Fibroblast of upper back skin (primary cell): ENCODE measurements at regions not wholly inside any gene's neighbourhood (a gene's known extent, or its start where the extent isn't known, plus 50 kb on each side); places are given as distances from the start of the nearest gene placed in this dataset.
A peak's percentile ranks its signal among the peaks of the same experiment; 100 is the strongest.

ENCODE experiments used
- DNase-seq: peaks from one replicate; pipeline ENCODE4 v3.0.0-alpha.2; 2013

DNA sequence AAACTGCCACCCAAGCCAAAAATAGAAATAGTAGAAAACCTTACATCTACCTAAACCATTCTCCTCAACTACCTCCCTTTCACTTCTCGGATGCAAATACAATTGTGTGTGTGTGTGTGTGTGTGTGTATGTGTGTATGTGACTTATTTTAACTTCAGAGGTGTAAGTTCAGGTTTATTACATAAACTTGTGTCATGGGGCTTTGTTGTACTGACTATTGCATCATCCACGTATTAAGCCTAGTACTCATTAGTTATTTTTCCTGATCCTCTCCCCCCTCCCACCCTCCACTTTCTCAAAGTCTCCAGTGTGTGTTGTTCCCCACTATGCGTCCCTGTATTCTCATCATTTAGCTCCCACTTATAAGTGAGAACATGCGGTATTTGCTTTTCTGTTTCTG, 592.5 kb upstream of the ATP2B1 start:
- DNase-seq, result no peak

DNA sequence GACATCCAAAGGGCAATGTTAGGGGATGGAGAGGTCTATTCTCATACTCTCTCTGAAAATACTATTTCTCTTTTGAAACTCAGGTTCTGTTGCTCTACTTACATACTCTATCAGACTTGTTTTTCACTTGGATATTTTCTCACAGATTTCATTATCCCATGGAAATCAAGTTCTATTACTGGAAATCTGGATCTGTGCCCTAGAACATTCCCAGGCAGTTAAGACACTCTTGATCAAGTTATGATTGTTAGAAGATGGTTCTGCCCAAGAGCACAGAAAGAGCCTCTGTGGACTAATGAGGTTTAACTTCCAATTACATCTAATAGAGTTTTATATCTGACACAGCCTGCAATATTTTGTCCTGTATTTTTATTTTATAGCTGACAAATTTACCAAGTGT, 591.0 kb upstream of the ATP2B1 start:
- no peak for DNase-seq

DNA sequence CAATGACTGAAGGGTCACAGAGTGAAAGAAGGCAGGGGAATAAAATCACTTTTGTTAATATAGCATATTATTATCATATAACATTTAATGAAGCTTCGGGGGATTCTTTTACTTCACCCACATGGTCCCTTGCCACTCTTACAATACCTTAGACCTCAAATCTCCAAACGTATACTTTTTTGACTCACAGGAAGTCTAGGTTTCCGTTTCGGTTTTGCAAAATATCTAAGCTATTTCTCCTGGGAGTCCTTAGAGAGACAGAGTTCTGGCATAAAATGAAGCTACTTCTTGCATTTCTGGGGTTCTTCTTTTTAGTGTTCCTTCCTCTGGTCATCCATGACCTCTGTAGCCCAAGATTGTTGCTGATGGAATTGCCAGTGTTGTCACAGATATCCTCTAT, 590.5 kb upstream of the ATP2B1 start:
- DNase-seq, result peak; percentile 28

DNA sequence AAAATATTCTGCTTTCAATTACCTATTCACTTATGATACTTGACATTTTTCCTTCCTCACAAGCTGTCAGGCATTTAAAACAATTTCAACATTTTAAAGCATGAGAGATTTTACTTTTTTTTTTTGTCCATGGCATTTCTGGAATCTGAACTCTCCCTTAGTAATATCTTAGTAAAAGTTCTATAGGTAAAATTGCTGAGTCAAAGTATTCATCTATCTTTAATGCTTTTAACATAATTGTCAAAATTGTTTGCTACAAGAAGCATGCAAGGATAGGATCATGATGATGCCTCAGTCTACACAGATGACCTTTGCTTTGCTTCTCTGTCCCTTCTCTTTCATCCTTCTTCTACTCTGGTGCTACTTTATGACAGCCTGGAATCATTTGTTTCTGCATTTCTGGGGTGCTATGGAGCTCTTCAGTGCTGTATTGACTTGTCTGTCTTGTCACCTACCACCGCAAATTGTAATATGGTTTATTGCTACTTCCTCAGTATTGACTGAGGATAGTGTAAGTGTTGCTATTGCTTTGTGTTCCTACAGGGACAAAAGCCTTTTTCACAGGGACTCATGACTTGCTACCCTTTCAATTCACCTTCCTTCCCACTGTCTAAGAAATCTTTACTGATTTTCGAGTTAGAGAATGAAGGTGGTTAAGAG, 589.8 kb upstream of the ATP2B1 start:
- peak; percentile 37 for DNase-seq

DNA sequence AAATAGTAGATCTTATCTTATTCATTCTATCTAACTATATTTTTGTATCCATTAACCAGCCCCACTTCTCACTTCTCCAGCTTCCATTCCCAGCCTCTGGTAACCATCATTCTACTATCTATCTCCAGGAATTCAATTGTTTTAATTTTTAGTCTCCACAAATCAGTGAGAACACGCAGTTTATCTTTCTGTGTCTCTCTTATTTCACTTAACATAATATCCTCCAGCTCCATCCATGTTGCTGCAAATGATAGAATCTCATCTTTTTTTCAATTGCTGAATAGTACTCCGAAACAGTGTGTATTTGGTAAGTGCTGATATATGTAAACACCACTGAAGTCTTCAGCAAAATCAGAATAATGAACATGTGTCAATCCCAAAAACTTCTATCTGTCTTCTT, 587.2 kb upstream of the ATP2B1 start:
- DNase-seq, result no peak

DNA sequence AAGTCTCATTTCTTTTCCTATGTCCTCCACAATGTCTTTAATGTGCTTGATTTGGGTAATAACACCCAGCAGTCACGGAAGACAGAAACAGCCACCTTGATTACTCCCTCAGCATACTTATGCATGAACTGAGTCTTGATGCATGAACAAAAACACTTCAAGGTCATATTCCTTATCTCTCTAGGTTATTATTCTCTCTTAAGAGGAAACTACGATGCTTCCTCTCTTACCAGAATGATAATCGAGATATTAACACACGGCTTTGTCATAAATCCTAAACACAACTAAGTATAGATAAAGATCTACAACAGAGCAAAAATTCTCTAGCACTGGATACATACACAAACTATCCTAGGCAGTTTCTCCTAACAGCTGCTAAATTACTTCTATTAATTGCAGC, 583.5 kb upstream of the ATP2B1 start:
- DNase-seq, result no peak

DNA sequence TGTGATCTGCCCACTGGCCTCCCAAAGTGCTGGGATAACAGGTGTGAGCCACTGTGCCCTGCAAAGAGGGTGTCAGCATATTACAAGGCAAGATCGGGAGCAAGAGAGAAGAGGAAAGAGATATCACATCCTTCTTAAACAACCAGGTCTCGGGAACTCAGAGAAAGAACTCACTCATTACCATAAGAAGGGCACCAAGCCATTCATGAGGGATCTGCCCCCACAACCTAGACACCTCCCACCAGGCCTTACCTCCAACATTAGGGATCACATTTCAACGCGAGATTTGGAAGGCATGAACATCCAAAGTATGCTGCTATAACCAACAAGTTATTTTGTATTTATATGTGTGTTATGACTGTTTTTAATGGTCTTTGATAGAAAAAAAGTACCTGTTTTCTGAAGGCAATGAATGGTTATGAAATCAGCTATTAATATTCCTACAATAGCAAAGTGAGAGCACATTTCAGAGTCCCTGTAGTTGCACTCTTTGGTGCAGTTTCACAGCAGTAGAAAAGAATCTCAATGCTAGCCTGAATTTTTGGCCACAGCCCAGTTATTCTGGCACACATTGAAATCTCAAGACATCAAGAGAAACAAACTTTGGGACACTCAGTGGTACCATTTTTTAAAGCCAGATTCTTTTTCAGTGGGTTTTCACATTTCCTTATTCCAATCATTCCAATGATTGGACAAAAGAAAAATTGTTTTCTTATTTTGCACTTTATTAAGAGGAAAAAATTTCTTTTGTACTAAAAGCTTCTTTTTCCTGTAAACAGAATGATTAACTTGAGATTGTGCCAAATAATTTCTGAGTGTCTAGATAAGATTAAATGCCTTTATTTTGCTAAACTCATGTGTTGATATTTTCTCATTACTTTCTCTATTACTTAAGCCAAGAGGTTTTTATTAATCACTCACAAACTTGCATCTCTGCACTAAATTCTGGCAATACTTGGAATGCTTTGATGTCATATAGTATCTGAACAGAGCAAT, 582.6 kb upstream of the ATP2B1 start:
- no peak for DNase-seq

DNA sequence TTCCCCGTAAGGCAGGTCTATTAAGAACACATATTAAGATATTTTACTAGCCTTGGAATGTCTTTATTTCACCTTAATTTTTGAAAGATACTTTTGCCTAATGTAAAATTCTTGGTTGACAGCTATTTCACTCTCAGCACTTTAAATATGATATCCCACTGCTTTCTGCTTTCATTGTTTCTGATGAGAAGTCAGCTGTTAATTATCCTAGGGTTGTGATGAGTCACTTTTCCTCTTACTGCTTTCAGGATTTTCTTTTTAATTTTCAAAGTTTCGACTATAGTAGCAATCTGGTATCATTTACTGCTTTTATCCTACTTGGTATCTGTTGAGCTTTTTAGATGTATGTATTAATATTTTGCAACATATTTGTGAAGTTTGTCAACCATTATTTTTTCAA, 578.9 kb upstream of the ATP2B1 start:
- no peak for DNase-seq

DNA sequence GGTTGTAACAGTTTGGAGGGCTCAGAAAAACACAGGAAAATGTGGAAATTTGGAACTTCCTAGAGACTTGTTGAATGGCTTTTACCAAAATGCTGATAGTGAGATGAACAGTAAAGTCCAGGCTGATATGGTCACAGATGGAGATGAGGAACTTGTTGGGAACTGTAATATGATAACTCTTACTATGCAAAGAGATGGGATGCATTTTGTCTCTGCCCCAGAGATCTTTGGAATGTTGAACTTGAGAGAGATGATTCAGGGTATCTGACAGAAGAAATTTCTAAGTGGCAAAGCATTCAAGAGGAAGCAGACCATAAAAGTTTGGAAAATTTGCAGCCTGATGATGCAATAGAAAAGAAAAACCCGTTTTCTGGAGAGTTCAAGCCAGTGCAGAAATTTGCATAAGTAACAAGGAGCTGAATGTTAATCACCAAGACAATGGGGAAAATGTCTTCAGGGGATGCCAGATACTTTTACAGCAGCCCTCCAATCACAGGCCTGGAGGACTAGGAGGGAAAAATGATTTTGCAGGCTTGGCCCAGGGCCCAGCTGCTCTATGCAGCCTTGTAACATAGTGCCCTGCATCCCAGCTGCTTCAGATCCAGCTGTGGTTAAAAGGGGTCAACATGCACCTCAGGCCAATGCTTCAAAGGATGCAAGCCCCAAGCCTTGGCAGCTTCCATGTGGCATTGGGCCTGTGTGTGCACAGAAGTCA, 572.7 kb upstream of the ATP2B1 start:
- DNase-seq, result no peak

DNA sequence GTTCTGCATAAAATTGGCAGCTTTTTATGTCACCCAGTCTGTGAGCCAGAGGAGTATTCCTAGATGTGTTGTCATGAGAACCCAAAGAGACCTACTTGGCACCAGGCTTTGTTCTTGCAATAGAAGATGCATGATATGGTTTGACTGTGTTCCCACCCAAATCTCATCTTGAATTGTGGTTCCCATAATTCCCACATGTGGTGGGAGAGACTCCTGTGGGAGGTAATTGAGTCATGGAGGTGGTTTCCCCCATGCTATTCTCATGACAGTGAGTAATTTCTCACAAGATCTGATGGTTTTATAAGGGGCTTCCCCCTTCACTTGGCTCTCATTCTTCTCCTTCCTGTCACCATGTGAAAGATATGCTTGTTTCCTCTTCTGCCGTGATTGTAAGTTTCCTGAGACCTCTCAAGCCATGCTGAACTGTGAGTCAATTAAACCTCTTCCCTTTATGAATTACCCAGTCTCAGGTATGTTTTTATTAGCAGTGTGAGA, 572.0 kb upstream of the ATP2B1 start:
- DNase-seq, result peak; percentile 80

DNA sequence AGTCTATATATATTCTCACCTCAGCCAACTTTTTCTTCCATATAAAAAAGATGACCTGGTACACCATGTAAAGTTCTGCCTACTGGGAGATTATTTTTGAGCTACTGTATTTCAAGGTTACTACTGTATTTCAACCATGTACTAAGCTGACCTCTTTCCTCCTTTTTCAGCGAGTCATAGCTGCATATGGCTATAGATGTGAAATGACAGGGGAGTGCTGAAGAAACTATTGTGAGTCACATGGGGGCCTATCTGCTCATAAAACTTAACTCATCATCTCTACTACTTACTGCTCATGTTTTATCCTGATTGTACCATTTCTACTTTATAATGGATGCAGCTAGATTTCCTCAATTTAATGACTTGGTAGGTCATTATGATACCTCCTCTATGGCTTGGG, 571.4 kb upstream of the ATP2B1 start:
- peak; percentile 78 for DNase-seq

DNA sequence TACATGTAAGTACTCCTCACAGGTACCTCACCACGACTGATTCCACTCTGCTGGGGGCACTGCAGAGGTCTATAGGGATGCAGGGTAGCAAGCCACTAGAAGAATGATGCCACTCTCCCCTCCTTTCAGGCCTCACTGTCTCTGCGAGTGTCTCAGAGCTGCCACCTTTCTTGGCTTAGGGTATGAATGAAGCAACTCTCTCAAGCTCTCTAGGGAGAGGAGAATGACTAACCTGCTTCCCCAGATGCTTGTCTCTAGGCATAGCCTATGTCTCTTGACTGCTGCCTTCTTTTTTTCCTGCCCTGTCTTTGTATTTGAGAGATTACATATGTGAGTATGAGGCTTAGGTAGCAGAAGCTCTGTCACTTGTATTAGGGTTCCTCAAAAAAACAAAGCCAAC, 566.5 kb upstream of the ATP2B1 start:
- DNase-seq, result no peak

DNA sequence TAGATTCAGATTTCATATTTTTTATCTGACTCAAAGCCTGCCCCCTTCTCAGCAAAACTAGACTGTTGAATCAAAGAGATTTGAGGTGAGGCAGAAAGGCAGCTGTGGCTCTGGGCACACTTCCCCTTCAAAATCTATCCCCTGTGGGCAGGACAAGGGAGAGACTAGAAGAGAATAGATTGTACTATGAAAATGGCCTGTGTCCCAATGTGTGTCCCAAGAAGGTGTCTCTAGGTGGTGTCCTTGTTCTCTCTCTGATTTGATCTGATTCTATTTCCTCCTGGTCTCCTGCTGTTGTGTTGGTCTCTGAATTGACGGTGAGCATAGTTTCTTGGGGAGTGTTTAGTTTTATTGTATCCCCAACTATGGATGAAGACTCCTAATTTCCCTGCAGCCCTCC, 565.8 kb upstream of the ATP2B1 start:
- no peak for DNase-seq

DNA sequence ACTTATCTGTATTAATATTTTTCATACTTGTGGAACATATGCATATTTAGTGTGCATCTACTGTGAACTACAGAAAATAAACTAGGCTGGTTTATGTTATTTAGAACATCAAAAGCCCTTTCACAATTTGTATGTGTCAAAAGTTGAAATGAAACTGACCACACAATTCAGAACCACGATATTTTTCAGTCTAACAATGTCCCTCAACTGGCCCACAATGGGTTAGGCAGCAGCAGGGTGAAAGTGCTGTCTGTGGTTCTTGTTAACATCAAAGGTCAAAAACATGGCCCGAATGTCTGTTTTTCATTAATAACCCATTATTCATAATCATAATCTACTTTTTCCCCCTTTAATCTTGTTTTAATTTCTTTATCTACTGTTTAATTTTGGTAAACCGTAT, 559.9 kb upstream of the ATP2B1 start:
- no peak for DNase-seq

DNA sequence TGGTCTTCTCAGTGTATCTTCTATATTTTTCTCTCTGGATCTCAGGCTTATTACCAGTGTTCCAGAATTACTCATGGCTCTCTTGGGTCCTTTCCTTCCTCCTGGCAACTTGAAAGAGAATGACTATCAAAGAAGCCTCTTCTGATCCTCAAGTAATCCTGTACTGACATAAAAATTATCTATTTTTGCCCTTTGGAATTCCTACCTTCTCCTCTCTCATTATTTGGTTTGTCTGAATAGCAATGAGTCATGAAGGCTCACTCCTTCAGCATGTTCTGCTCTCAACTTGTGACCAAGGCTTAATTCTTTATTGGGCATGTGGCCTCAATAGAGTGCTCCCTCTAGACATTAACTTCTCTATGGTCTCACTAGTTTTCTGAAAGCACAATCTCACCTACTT, 553.6 kb upstream of the ATP2B1 start:
- DNase-seq, result peak; percentile 67

DNA sequence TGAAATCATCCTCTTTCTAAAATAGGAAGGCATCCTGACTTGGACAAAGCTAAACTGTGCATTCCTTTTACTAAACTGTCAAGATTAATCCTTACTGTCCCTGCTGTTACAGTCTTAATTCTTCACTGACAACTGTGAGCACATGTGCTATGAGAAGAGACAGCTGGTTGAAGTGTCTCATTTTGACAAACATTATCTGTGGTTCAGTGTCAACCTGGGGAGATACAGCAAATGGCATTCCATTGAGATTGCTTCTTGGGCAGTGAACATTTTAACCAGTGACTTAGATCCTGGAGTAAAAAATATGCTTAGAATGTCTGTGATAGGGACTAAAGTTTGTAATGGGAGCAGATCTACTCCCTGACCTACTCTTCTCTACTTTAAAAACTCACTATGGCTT, 552.6 kb upstream of the ATP2B1 start:
- DNase-seq, result peak; percentile 59

DNA sequence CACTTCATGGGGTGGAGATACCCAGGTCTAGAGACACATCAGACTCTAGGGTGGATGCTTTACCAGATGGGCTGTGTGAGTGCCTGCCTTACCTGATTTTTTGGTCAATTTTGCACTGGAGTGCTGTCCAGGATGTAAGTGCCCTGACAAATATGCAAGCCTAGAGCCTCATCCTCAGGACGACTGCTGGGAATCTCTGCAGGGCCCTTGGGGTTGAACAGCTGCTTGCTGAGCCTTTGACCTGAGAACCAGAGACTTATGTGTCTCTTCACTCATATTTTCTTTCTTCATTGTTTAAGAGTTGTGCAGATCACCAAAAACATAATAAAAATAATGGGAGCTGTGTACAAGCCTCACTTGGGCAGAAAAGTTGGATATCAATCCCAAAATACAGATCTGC, 551.5 kb upstream of the ATP2B1 start:
- no peak for DNase-seq

DNA sequence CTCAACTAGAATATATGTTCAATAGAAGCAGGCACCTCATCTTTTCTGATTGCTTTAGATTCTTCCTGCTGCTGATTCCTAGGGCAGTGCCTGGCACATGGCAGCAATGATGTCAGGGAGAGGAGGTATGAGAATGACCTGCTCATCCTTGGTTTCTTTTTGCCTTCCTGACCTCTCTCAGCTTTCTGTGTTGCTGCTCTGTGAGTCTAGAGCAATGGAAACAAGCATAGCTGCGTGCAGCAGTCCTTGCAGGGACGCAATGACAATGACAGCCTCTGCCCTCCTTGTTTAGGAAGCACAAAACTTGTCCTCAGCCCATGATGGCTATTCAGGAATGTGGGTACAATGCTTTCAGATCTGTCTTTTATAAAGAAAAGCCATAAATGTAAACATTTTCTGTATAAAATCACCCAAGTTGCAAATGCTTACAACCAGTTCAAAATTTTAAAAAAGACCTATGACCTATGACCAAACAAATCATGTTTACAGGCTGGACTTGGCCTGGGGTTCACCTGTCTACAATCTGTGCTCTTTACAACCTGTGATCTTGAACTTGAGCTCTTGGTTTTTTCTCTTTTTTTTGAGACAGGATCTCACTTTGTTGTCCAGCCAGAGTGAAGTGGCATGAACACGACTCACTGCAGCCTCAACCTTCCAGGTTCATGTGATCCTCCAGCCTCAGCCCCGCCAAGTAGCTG, 549.4 kb upstream of the ATP2B1 start:
- no peak for DNase-seq

DNA sequence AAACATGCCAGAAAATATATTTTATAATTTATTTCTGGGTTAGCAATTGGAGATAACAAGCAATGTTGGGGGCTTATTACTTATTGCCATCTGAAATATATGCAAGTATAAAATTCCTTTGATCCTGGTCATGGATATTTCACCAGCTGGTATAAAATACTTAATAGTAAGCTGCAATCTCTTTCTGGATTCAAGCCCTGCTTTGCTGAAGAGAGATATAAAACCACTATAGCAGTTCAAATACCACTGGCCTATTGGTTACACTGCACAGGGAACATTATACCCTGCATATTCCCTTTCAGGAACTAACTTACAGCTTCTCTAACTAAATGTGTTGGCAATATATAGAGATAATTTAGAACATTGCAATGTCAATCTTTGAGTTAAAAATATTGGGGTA, 546.2 kb upstream of the ATP2B1 start:
- DNase-seq, result no peak

DNA sequence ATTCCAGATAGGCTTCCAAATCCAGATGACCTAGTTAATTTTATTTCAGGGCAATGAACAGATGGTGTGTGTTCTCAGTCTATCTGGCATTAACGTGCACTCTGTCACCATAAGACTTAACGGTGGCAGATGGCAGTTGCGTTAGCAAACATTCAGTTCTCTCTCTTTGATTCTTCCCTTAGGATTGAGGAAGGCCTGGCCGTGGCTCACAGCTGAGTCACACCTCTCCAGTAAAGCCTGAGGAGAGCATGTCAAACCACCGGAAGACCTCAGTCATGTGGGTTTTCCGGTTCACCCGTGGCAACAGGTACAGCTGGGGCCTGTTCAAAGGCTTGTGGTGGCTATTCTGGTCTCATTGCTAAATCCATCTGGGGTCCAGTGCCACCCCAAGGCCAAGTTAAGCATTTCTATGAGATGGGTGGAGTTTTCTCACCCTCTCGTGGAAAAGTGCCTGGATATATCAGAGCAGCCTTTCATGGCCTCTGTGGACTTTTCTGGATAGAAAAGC, 545.1 kb upstream of the ATP2B1 start:
- DNase-seq, result peak; percentile 88

DNA sequence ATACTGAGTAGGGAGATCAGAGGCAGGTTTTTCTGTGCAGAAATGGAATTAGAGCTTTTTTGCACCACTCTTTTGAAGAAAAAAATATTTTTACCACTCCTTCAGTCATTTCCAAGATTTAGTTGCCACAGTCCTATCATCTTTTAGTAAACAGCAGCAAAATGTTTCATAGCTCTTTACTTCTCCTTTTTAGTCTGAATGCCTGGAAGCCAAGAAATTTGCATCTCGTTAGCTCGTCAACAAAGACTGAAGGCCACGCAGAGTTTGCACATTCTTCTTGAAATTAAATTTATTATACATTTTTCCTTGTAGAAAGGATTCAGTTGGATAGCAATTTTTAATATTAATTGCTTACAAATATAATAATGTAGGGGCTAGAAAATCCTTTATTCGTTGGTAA, 544.5 kb upstream of the ATP2B1 start:
- DNase-seq, result no peak

DNA sequence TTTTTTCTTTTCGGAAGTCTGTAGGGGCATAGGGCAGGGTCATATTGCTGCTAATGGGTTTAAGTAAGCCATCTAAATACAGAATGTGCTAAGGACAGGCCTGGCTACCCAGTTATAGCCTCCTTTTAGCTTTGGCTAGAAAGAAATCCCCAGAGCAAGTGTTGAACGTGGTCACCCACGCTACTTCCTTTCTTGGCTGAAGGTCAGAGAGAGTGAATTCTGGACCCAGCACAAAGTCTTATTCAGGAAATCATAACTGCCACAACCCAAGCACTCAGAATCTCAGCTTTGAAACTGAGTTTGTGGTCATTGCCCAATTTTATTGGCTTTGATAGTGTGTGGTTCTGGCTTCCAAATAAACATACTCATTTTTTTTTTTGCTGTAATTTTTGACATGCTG, 542.1 kb upstream of the ATP2B1 start:
- DNase-seq, result no peak

DNA sequence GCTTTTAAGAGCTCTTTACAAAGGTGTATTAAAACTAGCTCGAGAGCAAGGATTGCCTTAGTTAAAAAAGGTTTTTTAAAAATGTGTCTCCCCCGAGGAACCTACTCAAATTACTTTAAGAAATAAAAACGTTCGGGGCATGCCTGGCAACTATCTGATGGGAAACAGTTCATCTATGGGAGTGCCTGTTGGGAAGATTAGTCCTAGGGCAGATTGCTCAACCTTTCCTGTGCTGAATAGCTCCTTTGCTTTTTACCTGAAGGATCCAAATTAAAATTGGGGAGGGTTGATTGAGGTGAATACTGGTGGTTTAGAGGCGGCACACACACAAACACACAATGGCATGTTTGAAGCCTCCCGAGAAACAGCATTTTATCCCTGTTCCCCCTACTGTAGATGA, 541.4 kb upstream of the ATP2B1 start:
- no peak for DNase-seq
